ENCODE measurements at regions not wholly inside any gene's neighbourhood (a gene's known extent, or its start where the extent isn't known, plus 50 kb on each side); places are given as distances from the start of the nearest gene placed in this dataset.

DNA sequence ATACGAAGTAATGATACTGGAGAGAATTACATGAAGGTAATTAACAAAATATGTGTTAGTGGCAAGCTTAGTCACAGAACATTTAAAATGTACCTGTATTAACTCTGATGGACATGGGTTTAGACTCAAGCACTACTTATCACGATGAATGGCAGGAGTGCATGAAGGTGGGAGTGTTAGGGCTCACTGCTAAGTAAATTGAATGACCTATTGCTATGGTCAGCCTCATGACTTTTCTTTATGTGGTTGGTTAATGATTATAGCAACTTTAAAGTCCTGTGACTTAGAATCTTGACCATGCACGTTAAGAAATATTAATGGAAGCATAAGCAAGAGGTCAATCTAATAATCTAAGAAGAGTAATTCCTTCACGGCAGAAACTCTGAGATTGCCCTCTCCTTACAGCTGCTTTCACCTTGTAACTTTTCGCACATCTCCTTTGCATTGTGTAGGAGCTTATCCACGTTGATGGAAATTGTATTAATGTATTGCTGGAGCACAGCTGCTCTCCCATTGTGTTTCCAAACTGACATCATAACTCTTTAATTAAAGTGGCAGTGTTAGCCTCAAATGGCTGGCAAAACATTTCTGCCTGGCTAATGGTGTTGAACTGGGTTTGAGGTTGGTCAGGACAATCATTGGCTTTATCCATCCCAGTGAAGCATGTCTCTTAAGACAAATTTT lies 114.5 kb downstream of the RXFP2 start:
- DNase-seq = no peak
- Histone ChIP-seq H3K9me3 (ENCODE audit: control insufficient read depth, low read depth, low read length) (no peaks in the 10 kb centered on the region), H3K4me3 (ENCODE audit: low read length) (no peak overlapping the region), H3K4me1 (ENCODE audit: control insufficient read depth, insufficient read depth, low read length) (no peaks in the 10 kb centered on the region), H3K27me3 (ENCODE audit: control insufficient read depth, insufficient read depth, low read length) (peaks cover 22% of the 10 kb centered on the region), H3K36me3 (ENCODE audit: control insufficient read depth, insufficient read depth, low read length) (no peaks in the 10 kb centered on the region), H3K27ac (ENCODE audit: low read length) (no peak overlapping the region)
- 68% methylated on average over 4 of the region's 6 CpGs for whole genome bisulfite sequencing (ENCODE audit: insufficient coverage, low lambda C conversion rate)

DNA sequence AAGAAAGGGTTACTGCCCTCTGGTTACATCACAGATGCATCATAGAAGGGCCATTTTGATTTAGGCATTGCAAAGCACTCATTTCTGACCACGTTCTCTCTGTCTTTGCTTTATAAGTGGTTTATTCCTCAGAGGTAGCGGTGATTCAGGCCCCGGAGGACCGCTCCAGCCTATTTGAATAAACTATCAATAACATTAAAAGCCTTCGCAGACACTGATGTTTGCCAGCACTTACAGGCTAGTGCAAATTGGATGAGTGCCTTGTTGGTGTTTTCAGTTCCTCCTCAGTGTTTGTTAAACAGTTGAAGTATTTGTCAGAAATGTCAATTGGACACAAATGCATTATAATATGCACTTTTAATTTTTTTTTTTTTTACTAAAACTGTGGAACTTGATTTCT lies 120.2 kb downstream of the RXFP2 start:
- Histone ChIP-seq H3K36me3 (ENCODE audit: control insufficient read depth, insufficient read depth, low read length) (no peaks in the 10 kb centered on the region), H3K27me3 (ENCODE audit: control insufficient read depth, insufficient read depth, low read length) (peaks cover 8% of the 10 kb centered on the region), H3K9me3 (ENCODE audit: control insufficient read depth, low read depth, low read length) (no peaks in the 10 kb centered on the region), H3K4me1 (ENCODE audit: control insufficient read depth, insufficient read depth, low read length) (no peaks in the 10 kb centered on the region), H3K27ac (ENCODE audit: low read length) (no peak overlapping the region), H3K4me3 (ENCODE audit: low read length) (no peak overlapping the region)
- WGBS (ENCODE audit: insufficient coverage, low lambda C conversion rate) = no CpG with 5 or more reads among the region's 5 CpGs
- DNase-seq = no peak

DNA sequence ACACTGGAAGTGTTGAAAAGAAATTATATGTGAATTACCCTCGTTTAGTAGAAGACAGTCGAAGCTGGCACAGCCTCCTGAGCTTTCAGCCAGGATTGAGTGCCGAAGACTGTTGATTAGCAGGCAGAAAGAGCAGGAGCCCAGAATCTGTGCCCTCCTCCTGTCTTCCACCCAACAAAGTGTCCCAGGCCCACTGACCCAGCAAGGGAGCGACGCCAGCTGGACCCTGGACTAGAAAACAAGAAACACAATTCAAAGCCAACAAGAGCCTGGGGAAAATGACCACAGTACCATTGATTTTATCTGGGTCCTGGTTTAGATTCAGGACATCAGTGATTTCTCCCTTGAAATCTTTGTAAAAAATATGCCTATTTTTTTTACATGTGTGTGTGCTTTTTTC lies 120.7 kb downstream of the RXFP2 start:
- Histone ChIP-seq H3K4me3 (ENCODE audit: low read length) (no peak overlapping the region), H3K27me3 (ENCODE audit: control insufficient read depth, insufficient read depth, low read length) (peaks cover 8% of the 10 kb centered on the region), H3K36me3 (ENCODE audit: control insufficient read depth, insufficient read depth, low read length) (no peaks in the 10 kb centered on the region), H3K4me1 (ENCODE audit: control insufficient read depth, insufficient read depth, low read length) (no peaks in the 10 kb centered on the region), H3K9me3 (ENCODE audit: control insufficient read depth, low read depth, low read length) (no peaks in the 10 kb centered on the region), H3K27ac (ENCODE audit: low read length) (no peak overlapping the region)
- no CpG with 5 or more reads among the region's 5 CpGs for WGBS (ENCODE audit: insufficient coverage, low lambda C conversion rate)
- DNase-seq = no peak

DNA sequence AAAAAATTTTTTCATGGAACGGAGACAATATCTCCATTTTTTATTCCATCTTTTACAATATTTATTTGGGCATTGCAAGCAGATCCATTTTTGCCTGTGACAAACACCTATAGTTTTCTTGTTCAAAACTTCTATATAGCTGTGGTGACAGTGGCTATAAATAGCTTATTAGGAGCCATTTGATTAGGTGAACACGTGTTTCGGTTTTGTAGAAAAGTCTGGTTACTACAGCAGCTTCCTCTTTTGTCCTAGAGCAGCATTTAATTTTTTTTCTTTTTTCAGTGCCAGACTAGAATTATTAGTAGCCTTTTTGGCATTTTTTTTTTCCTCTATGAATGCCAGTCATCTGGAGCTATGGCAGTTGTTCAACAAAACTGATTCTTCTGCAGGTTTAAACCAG lies 123.5 kb downstream of the RXFP2 start:
- H3K4me1 ChIP-seq (ENCODE audit: control insufficient read depth, insufficient read depth, low read length) = no peaks in the 10 kb centered on the region
- no peaks in the 10 kb centered on the region for H3K36me3 ChIP-seq (ENCODE audit: control insufficient read depth, insufficient read depth, low read length)
- H3K9me3 ChIP-seq (ENCODE audit: control insufficient read depth, low read depth, low read length) = no peaks in the 10 kb centered on the region
- peaks cover 3% of the 10 kb centered on the region for H3K27me3 ChIP-seq (ENCODE audit: control insufficient read depth, insufficient read depth, low read length)
- H3K27ac ChIP-seq (ENCODE audit: low read length) = no peak overlapping the region
- no peak overlapping the region for H3K4me3 ChIP-seq (ENCODE audit: low read length)
- DNase-seq = no peak
- 87% methylated on average over 3 of the region's 3 CpGs for WGBS (ENCODE audit: insufficient coverage, low lambda C conversion rate)

DNA sequence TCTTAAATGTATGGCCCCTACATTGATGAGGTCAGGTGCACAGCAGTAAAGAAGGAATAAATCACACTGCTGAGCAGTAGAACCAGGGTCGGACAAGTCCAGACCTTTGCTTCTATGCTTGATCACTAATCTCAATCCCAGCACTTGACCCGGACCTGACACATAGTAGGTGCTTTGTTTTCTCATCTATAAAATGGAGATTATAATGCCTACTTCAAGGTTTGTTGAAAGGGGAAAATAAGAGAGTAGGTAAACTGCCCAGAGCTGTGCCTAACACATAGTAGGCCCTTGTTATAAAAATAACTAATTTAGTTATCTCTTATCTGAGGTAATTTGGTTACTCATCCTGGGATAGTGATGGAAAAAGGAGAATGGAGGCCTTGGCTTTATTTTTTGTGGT lies 125.0 kb downstream of the RXFP2 start:
- H3K27ac ChIP-seq (ENCODE audit: low read length) = no peak overlapping the region
- no peaks in the 10 kb centered on the region for H3K9me3 ChIP-seq (ENCODE audit: control insufficient read depth, low read depth, low read length)
- H3K4me3 ChIP-seq (ENCODE audit: low read length) = no peak overlapping the region
- no peaks in the 10 kb centered on the region for H3K36me3 ChIP-seq (ENCODE audit: control insufficient read depth, insufficient read depth, low read length)
- no peaks in the 10 kb centered on the region for H3K27me3 ChIP-seq (ENCODE audit: control insufficient read depth, insufficient read depth, low read length)
- no peak for DNase-seq
- no CpG with 5 or more reads among the region's 2 CpGs for WGBS (ENCODE audit: insufficient coverage, low lambda C conversion rate)
- no peaks in the 10 kb centered on the region for H3K4me1 ChIP-seq (ENCODE audit: control insufficient read depth, insufficient read depth, low read length)

DNA sequence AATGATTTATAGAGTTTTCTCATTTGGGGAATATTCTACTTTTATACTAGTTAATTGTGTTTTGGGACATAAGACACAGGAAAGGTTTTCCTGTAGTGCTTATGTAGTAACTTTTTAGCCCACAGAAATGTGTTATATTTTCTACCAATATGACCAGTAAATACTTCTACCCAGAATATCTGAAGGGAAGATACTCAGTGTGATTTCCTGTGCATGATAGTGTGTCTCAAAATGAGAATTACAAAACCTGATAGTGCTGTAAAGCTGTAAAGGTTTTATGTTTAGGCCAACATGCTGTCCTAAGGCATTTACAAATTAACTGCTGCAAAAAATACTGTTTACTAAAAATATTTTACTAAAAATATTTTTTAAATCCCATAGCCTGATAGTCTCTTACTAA lies 126.8 kb downstream of the RXFP2 start:
- no peaks in the 10 kb centered on the region for H3K4me1 ChIP-seq (ENCODE audit: control insufficient read depth, insufficient read depth, low read length)
- no peak for DNase-seq
- no peak overlapping the region for H3K27ac ChIP-seq (ENCODE audit: low read length)
- H3K36me3 ChIP-seq (ENCODE audit: control insufficient read depth, insufficient read depth, low read length) = no peaks in the 10 kb centered on the region
- H3K4me3 ChIP-seq (ENCODE audit: low read length) = no peak overlapping the region
- H3K9me3 ChIP-seq (ENCODE audit: control insufficient read depth, low read depth, low read length) = no peaks in the 10 kb centered on the region
- H3K27me3 ChIP-seq (ENCODE audit: control insufficient read depth, insufficient read depth, low read length) = peaks cover 2% of the 10 kb centered on the region

DNA sequence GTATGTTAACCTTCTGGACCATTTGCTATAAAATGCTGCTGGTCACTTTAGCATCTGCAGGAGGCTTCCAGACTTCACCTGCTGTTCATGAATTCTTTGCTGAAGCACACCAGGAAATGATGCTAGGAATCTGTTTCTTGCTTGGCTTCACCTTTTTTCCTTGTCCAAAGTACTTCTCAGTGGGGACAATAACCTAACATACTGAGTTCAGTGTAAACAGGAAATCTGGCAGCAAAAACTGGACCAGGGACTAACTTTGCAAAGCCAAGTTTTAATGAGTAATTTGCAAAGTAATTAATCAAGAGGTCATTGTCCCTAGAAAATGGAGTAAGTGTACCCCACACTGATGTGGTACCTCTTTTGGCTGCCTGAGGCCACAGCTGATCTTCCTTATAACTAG lies 128.4 kb downstream of the RXFP2 start:
- Histone ChIP-seq H3K4me1 (ENCODE audit: control insufficient read depth, insufficient read depth, low read length) (no peaks in the 10 kb centered on the region), H3K9me3 (ENCODE audit: control insufficient read depth, low read depth, low read length) (no peaks in the 10 kb centered on the region), H3K4me3 (ENCODE audit: low read length) (no peak overlapping the region), H3K27me3 (ENCODE audit: control insufficient read depth, insufficient read depth, low read length) (peaks cover 2% of the 10 kb centered on the region), H3K36me3 (ENCODE audit: control insufficient read depth, insufficient read depth, low read length) (no peaks in the 10 kb centered on the region), H3K27ac (ENCODE audit: low read length) (no peak overlapping the region)
- no peak for DNase-seq

DNA sequence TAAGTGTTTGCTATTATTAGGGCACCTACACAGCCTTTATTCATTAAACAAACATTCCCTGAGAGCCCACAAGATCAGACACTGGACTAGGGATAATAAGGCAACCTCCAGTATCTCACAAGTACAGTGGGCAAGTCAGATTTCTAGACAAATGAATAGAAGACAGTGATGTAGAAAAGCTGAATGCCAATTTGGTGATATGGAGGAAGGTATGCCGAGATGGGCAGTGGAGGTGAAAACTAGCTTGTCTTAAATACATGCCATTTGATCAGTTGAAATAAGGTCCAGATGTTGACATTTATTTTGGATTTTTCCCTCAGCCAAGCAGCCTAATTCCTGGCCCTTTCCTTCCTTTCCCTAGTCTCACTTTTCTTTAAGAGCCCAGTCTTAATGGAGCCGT lies 130.3 kb downstream of the RXFP2 start:
- H3K27ac ChIP-seq (ENCODE audit: low read length) = no peak overlapping the region
- no peaks in the 10 kb centered on the region for H3K4me1 ChIP-seq (ENCODE audit: control insufficient read depth, insufficient read depth, low read length)
- no peak for DNase-seq
- no peaks in the 10 kb centered on the region for H3K36me3 ChIP-seq (ENCODE audit: control insufficient read depth, insufficient read depth, low read length)
- no CpG with 5 or more reads among the region's 2 CpGs for WGBS (ENCODE audit: insufficient coverage, low lambda C conversion rate)
- no peaks in the 10 kb centered on the region for H3K9me3 ChIP-seq (ENCODE audit: control insufficient read depth, low read depth, low read length)
- H3K4me3 ChIP-seq (ENCODE audit: low read length) = no peak overlapping the region
- H3K27me3 ChIP-seq (ENCODE audit: control insufficient read depth, insufficient read depth, low read length) = peaks cover 2% of the 10 kb centered on the region

DNA sequence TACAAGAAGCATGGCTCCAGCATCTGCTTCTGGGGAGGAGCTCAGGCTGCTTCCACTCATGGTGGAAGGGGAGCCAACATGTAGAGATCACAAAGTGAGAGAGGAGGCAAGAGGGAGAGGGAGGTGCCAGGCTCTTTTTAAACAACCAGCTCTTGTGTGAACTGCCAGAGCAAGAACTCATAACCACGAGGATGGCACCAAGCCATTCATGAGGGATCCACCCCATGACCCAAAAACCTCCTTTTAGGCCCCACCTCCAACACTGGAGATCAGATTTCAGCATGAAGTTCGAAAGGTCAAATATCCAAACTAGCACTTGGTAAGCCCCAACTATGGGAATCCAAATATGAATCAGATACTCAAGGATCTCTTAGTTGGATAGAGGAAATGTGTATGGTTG lies 131.2 kb downstream of the RXFP2 start:
- DNase-seq = no peak
- no peaks in the 10 kb centered on the region for H3K9me3 ChIP-seq (ENCODE audit: control insufficient read depth, low read depth, low read length)
- no peaks in the 10 kb centered on the region for H3K4me1 ChIP-seq (ENCODE audit: control insufficient read depth, insufficient read depth, low read length)
- peaks cover 2% of the 10 kb centered on the region for H3K27me3 ChIP-seq (ENCODE audit: control insufficient read depth, insufficient read depth, low read length)
- 60% methylated on average over 1 of the region's 2 CpGs for WGBS (ENCODE audit: insufficient coverage, low lambda C conversion rate)
- H3K4me3 ChIP-seq (ENCODE audit: low read length) = no peak overlapping the region
- H3K36me3 ChIP-seq (ENCODE audit: control insufficient read depth, insufficient read depth, low read length) = no peaks in the 10 kb centered on the region
- H3K27ac ChIP-seq (ENCODE audit: low read length) = no peak overlapping the region

DNA sequence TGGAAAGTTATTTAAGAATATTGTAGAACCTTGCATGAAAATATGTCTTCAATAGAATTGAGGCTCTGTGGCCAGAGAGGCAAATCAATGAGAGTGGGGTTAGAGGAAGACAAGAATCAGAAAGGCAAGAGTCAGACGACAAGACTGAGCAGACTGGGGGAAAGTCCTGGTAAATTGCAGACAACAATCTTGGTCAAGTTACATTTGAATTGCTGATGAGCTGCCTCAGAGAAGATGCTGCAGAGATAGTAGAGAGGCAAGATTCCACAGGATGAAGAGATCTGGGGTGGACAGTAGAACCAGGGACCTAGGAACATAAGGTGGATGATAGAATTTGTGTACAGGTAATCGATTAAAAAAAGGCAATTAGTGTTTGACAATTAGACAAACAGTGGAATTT lies 133.8 kb downstream of the RXFP2 start:
- H3K9me3 ChIP-seq (ENCODE audit: control insufficient read depth, low read depth, low read length) = no peaks in the 10 kb centered on the region
- no peak for DNase-seq
- peaks cover 2% of the 10 kb centered on the region for H3K27me3 ChIP-seq (ENCODE audit: control insufficient read depth, insufficient read depth, low read length)
- H3K4me3 ChIP-seq (ENCODE audit: low read length) = no peak overlapping the region
- 67% methylated on average over 2 of the region's 2 CpGs for WGBS (ENCODE audit: insufficient coverage, low lambda C conversion rate)
- no peaks in the 10 kb centered on the region for H3K4me1 ChIP-seq (ENCODE audit: control insufficient read depth, insufficient read depth, low read length)
- H3K27ac ChIP-seq (ENCODE audit: low read length) = no peak overlapping the region
- H3K36me3 ChIP-seq (ENCODE audit: control insufficient read depth, insufficient read depth, low read length) = no peaks in the 10 kb centered on the region

DNA sequence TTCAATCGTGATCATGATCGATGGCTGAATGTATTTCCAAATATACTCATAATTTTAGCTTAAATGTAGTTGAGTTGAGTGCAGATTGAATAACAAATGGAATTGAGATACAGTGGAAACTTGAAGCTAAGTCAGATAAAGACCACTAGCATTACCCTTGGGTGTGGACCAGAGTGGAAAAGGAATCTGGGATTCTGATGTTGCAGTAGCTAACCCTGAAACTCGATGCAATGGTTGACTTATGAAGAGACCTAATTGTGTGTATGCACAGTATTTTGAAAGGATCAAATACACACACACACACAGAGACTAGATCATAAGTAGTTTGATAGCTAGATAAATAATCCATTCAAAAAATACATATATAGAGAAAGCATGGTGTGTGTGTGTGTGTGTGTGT lies 135.8 kb downstream of the RXFP2 start:
- H3K36me3 ChIP-seq (ENCODE audit: control insufficient read depth, insufficient read depth, low read length) = no peaks in the 10 kb centered on the region
- H3K4me1 ChIP-seq (ENCODE audit: control insufficient read depth, insufficient read depth, low read length) = no peaks in the 10 kb centered on the region
- H3K4me3 ChIP-seq (ENCODE audit: low read length) = no peak overlapping the region
- H3K9me3 ChIP-seq (ENCODE audit: control insufficient read depth, low read depth, low read length) = no peaks in the 10 kb centered on the region
- peaks cover 3% of the 10 kb centered on the region for H3K27me3 ChIP-seq (ENCODE audit: control insufficient read depth, insufficient read depth, low read length)
- no peak for DNase-seq
- 92% methylated on average over 2 of the region's 3 CpGs for WGBS (ENCODE audit: insufficient coverage, low lambda C conversion rate)
- no peak overlapping the region for H3K27ac ChIP-seq (ENCODE audit: low read length)
